ENCODE measurements at regions not wholly inside any gene's neighbourhood (a gene's known extent, or its start where the extent isn't known, plus 50 kb on each side); places are given as distances from the start of the nearest gene placed in this dataset.

DNA sequence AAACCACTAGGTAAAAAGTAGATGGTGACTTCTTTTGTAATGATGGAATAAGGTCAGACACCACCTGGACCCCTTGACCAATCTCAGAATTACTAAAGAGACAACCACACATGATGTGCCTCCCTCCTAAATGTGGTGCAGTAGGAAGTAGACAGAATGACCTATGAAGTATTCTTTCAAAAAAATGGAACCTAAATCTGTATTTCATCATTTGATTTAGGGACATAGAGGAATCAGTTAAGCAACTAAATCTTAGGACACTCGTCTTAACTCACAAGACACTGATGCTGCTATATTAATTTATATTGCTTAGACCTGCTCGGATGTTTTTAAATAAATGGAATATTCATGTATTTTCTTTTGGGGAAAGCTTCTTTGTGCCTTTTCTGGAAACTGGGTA, 80.9 kb upstream of the IRF2BP2 start:
- no peak overlapping the region for H3K4me3 ChIP-seq (ENCODE audit: low read length)
- DNase-seq (ENCODE audit: low read depth), result no peak
- TF ChIP-seq, protein P1, sequence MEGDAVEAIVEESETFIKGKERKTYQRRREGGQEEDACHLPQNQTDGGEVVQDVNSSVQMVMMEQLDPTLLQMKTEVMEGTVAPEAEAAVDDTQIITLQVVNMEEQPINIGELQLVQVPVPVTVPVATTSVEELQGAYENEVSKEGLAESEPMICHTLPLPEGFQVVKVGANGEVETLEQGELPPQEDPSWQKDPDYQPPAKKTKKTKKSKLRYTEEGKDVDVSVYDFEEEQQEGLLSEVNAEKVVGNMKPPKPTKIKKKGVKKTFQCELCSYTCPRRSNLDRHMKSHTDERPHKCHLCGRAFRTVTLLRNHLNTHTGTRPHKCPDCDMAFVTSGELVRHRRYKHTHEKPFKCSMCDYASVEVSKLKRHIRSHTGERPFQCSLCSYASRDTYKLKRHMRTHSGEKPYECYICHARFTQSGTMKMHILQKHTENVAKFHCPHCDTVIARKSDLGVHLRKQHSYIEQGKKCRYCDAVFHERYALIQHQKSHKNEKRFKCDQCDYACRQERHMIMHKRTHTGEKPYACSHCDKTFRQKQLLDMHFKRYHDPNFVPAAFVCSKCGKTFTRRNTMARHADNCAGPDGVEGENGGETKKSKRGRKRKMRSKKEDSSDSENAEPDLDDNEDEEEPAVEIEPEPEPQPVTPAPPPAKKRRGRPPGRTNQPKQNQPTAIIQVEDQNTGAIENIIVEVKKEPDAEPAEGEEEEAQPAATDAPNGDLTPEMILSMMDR (conservative IDR thresholded peaks at IDR 0.05; ENCODE audit: low read length), result no peak

GRCh38 chr1:234689236-234689635, 79.3 kb upstream of the IRF2BP2 start:
- TF ChIP-seq, protein P1 (conservative IDR thresholded peaks at IDR 0.05; ENCODE audit: low read length), result no peak
- H3K4me3 ChIP-seq (ENCODE audit: low read length), result no peak overlapping the region
- DNase-seq (ENCODE audit: low read depth), result no peak

DNA sequence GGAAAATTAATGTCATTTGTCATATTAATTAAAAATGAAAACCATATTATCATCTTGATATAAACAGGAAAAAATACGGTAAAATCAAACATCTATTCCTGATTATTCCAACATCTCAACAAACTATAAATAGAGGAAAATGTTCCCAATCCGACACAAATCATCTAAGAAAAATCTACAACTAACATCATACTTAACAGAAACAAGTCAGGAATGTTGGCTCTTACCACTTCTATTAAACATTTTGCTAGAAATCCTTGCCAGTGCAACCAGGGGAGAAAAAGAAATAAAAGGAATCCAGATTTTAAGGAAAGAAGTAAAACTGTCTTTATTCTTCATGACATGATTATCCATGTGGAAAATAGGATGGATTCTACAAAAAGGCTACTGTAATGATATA, 77.0 kb upstream of the IRF2BP2 start:
- no peak overlapping the region for H3K4me3 ChIP-seq (ENCODE audit: low read length)
- DNase-seq (ENCODE audit: low read depth), result peak; percentile 31
- TF ChIP-seq, protein P1 (conservative IDR thresholded peaks at IDR 0.05; ENCODE audit: low read length), result no peak

GRCh38 chr1:234686035-234686434, 76.1 kb upstream of the IRF2BP2 start:
- H3K4me3 ChIP-seq (ENCODE audit: low read length), result no peak overlapping the region
- TF ChIP-seq, protein P1 (conservative IDR thresholded peaks at IDR 0.05; ENCODE audit: low read length), result no peak
- no peak for DNase-seq (ENCODE audit: low read depth)

- TF ChIP-seq, protein P1 (conservative IDR thresholded peaks at IDR 0.05; ENCODE audit: low read length), result no peak
Observed at GRCh38 chr1:234684856-234685255, 74.9 kb upstream of the IRF2BP2 start.

DNA sequence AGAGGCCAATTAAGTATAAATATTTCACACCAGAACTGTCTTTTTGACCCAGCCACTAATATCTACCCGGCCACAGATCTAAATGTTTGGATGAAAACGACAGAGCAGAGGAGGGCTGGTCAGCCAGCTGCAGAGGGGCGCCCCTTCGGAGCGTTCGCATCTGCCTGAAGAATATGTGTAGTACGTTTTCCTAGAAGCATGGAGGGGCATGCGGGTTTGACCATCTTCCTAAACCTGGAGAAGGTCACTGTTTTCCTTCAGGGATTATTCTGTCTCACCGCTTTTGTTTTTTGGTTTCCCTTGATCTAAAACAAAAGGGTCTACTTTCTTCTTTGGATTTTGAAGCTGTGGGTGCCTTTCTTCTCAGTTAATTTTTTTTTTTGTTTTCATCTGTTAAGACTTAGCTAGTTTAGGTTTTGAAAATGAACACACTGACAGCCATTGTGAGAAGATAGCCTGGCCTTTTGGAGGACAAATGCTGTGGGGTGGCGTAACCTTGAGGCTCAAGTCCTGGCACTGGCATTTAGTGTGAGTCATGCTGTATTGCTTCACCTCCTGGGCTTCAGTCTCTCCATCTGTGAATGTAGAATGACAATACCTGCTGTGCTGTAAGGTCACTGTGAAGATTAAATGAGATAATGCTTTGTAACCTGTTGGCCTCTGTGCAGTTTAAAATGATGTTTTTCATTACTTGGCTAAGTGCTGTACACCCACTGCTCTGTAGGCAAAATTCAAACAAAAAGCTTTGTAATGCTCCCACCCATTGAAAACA, 74.1 kb upstream of the IRF2BP2 start:
- DNase-seq (ENCODE audit: low read depth), result peak; percentile 90
- TF ChIP-seq, protein P1 (conservative IDR thresholded peaks at IDR 0.05; ENCODE audit: low read length), result no peak
- H3K4me3 ChIP-seq (ENCODE audit: low read length), result no peak overlapping the region

More at GRCh38 chr1:234684856-234685255, 74.9 kb upstream of the IRF2BP2 start:
- peak; percentile 73 for DNase-seq (ENCODE audit: low read depth)
- H3K4me3 ChIP-seq (ENCODE audit: low read length), result no peak overlapping the region

DNA sequence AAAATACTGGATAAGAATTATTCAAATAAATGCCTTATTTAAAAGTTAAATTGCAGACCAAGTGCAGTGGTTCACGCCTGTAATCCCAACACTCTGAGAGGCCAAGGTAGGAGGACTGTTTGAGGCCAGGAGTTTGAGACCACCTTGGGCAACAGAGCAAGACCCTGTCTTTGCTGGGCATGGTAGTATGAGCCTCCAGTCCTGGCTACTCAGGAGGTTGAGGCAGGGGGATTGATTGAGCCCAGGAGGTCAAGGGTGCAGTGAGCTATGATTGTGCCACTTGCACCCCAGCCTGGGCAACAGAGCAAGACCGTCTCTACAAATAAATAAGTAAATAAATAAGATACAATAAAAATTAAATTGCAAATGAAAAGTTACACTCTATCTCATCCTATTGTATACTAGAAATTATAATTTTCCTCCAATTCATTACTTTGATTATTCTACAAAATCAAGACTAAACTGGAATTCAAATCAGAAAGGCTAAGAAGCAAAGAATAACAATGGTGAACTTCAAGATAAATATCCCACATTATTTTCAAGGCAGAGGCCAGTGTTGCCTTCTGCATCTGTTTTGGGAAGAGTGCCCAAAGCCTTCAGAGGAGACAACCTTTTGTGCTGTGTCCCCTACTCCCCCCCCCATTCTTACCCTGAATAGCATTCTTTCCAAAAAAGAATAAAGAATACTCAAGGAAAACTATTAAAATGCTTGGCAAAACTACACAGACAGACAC, 73.3 kb upstream of the IRF2BP2 start:
- no peak overlapping the region for H3K4me3 ChIP-seq (ENCODE audit: low read length)
- TF ChIP-seq, protein P1 (conservative IDR thresholded peaks at IDR 0.05; ENCODE audit: low read length), result no peak
- no peak for DNase-seq (ENCODE audit: low read depth)
